NCI-H1436 treated with DMSO at 0.1 percent for 48 hours (cell line): ENCODE measurements at regions not wholly inside any gene's neighbourhood (a gene's known extent, or its start where the extent isn't known, plus 50 kb on each side); places are given as distances from the start of the nearest gene placed in this dataset.
"Not testable (repeated sequence)": the region's sequence is repeated elsewhere in the genome, so short reads cannot be mapped to it uniquely, and the experiment has no call there.

ENCODE experiments used
- DNase-seq: peaks from one replicate; lab custom pipeline; 2025; lab: John Stamatoyannopoulos, UW

DNA sequence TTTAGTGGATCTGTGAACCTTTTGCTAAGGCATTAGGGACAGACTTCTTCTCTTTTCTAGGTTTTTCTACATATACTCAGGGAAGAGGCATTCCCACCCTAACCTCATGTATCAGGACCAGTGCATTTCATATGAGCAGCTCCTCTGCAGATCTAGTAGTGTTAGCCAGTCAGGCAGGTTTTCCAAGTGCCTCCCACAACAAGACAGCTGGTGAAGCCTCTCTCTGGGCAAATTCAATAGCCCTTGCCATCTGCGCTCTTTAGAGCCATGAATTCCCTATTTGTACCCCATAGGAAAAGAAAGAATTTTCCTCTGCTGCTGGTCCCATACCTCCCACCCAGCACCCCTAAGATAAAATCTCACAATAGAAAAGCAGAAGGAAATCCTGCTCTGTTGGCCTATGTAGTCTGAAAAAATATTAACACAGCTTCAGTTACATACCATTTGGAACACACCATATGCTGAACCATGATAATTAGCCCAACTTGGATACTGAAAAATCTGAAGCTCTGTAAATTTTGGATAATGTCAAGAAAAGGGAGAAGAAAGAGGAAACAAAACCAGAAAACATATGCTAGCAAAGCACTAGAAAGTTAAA, 1354.6 kb upstream of the NRXN1 start:
- no peak for DNase-seq

DNA sequence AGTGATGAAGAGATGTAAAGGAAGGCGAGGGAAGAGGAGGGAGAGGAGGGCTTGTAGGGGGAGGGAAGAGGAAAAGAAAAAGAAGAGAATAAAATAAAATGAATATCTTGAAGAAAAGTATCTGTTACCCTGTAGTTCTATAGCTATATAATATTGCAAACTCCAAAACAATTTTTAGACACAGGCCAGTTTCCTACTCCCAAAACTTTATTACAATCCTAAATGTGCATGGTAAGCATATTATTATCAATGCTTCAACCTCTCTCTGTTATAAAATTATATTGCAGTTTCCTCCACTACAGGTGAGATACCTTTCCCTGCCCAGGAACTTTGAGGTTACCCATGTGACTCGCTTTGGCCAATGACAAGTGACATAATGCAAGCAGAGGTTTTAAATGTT, 1351.6 kb upstream of the NRXN1 start:
- no peak for DNase-seq

DNA sequence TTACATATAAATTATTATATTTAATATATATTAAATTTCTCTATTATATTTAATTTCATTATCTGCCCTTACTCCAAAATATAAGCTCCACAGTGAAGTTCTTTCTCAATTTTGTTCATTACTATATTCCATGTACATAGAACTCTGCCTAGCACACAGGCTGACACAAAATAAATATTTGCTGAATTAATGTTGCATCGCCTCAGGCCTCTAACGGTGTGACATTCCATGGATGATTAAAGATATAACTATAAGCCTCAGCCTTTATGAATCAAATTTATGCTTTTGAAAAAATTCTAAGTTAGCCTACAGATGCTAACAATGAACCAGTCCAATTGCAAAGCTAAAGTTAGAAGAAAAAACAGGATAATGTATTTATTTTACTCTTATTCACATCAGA, 1337.2 kb upstream of the NRXN1 start:
- no peak for DNase-seq

DNA sequence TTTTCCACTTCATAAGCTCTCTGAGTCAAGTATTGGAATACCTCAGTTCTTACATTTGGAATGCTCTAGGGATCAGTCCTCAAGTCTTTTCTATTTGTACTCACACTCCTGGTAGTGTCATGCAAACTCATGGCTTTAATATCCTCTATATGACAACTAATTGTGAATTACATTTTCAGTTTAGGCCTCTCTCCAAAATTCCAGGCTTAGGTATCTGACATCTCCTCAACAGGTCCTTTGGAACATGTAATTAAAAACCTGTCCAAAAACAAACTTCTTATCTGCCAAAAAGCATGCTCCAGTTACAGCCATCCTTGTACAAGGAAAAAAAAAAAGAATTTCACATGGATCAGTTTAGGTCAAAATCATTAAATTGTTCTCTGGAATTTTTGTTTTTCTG, 1336.2 kb upstream of the NRXN1 start:
- DNase-seq, result no peak

DNA sequence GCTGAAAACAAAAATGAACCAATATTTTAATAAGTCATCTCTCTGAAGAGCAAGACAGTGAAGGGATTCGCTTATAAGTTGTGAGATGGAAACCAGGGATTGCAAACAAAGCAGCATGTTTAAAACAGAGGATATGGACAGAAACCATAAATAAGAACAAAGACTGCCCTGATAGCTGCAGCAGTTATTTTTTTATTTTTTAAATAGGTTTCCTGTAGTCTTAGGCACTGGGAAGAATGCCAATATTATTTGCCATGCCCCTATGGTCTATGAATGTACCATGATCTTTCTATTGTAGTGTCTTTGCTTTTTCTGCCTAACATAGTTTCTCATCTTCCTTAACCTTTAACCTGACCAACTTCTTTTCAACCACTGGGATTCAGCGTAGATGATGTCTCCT, 1334.0 kb upstream of the NRXN1 start:
- no peak for DNase-seq

DNA sequence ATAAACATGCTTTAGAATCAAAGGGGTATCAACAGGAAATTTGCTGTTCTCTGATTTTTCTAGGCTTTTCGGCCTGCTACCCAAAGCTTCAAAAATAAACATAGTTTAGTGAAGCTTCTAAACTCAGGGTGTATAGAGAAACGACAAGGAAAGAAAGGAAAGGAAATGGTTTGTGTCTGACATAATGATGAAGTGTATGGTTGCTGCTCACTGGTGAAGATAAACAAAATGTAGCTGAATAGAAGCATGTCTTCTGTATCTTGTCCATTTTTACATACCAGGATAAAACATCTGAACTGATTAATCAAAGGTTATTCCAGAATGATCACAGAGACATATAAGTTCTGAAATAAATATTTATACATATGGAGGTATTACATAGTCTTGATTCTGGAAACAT, 1324.6 kb upstream of the NRXN1 start:
- DNase-seq, result no peak

DNA sequence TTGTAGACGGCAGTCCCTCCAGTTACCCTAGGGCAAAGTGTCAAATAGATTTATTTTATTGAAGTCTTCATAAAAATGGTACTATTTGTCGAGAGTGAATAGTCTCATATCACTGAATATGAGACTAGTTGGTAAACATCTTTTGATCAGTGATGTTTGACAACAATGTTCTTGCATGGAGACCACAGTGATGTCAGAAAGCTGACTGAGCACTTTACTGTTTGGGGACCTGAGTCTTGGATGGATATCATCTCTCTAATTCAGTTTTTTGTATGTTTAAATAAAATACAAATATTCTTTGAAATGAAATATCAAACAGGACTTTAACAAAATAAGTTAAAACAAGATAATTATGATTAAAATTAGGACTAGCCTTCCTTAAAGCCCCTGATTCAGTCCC, 1315.4 kb upstream of the NRXN1 start:
- DNase-seq, result no peak

DNA sequence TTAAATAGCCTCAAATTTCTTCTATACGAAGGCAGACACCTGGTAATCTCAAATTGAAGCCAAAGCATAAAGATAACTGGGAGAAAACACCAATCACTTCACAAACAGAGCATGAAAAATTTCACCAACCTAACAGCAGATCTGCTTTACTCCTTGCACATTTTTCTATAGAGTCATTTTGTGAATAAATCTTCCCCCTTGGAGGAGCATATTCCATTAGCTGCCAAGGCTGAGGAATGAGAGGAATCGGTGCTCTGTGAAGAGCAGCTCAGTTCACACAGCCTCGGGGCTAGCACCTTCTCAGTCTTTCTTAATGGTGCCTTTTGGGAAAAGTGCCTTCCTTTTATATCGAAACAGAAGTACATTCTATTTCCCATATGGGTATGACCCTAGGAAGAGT, 1313.7 kb upstream of the NRXN1 start:
- no peak for DNase-seq

DNA sequence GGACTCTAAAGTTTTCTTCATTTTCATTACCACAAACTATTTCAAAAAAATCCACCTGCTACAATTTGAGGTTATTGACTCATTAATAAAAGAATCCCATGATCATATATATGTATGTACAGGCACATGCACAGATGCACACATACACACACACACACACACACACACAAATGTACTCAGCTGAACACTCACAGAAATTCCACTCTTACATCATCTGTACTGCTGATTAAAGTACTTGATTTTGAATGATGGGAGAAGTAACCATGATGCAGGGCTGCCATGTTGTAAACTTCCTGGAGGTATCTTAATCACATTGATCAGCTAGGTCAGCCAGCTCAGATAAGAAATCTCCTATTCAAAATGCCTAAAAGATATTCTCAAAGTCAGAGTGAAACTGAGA, 1313.2 kb upstream of the NRXN1 start:
- no peak for DNase-seq

DNA sequence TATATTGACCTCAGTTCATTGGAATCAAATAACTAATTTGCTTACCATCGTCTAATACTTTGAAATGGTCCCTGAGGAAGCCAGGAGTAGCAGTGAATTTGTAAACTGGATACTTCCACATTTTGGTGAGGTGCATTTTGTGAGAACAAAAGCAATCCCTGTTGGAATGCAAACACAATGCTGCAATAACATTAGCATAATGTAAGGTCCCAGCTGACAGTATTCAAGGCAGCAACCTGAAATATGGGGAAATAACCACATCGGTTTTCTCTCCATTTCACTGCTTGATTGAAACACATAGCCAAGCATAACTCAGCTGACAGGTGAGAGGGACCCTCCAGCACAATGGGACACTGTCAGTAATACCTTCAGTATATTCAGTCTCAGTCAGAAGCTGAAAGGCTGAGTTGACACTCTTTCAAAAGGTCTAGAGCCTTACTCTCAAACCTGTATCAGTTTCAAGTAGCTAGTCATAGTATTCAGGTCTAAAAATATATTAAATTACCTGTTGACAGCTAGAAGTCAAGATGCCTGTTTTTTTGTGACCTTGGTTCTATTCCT, 1311.9 kb upstream of the NRXN1 start:
- no peak for DNase-seq

DNA sequence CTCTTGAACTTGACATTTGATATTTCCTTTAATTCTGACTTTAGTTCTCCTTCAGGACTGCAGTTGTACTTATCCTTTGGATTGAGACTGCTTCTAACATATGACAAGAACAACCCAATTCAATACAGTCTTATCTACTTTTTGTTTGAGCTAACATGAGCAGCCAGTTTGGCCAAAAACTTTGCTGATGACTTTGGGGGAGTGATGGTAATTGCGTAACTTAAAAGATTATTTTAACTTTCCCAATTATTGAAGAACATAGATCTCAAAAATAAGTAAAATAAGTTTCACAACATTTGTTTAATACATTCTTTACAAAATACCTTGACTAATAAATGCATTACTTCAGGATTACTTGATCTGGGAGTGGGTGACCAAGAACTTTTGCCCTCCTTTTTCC, 1311.1 kb upstream of the NRXN1 start:
- DNase-seq, result no peak

DNA sequence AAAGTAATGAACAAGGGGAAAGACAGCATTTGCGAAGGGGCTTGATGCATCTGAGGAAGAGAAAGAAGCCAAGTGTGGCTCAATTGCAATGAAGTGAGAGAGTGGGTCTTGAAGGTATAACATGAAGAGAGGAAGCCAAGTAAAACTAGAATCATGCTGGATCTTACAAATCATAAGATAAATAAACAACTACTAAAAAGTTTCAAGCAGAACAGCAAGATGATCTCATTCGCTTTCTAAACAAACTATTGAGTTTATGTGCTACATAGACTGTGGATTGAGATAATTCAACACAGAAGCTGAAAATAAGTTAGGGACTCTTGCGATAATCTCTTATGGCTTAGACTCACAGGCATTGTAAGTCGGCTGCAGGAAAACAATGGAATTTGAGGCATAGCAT, 1310.5 kb upstream of the NRXN1 start:
- DNase-seq, result no peak

DNA sequence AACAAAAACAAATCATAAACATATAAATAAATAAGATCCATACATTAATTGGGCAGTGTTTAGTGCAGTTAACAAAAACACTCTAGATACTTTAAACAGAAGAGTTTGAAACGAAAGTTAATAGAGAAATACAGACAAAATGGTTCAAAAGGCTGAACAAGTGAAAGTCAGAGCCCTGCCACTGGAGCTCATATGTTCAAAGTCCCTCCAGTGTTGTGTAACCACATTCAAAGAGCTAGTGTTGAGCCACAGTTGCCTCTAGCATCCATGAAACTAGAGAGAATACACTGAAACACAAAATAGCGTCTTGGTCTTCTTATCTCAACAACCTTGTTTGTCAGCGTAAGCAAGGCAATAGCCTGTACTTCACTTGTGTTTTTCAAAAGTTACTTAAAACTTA, 1309.8 kb upstream of the NRXN1 start:
- no peak for DNase-seq

DNA sequence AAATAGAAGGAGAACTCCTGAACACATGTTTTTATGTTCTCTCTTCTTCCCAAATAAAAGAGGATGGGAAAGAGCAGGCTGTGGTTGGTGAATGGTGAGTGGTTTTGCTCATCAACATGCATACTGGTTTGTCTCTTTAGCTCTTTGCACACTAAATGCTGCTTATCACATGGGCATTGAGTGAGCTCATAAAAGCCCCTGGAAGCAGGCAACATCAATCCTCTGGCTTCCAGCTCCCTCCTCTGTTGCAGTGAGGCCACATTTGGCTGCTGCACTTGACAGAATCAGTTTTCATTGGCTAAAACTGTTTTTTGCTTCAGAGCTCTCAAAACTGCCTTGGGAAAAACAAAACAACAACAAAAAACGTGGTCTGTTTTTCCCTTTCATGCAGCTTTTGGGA, 1308.2 kb upstream of the NRXN1 start:
- DNase-seq, result no peak

DNA sequence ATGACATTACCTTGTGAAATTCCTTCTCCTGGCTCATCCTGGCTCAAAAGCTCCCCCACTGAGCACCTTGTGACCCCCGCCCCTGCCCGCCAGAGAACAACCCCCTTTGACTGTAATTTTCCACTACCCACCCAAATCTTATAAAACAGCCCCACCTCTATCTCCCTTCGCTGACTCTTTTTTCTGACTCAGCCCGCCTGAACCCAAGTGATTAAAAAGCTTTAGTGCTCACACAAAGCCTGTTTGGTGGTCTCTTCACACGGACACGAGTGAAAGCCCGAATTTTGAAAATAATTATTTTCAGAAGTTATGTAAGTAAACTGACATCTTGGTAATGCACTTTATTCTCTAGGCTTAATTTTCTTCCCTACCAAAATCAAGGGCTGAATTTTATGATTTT, 1305.9 kb upstream of the NRXN1 start:
- DNase-seq, result not testable (repeated sequence)

DNA sequence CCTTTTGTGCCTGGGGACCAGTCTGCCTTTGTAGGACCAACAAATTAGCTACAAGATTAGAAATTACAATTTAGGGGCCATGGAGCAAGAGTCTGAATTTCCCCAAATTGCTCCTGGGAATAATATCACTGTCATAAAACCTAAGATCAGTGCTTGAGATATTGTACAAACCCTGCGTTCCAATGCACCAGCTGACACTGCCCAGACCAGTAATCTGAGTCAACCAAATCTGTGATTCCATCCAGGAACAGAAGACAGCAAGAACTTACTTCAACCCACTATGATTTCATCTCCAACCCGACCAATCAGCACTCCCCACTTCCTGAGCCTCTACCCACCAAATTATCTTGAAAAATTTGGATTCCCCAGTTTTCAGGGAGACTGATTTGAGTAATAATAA, 1305.0 kb upstream of the NRXN1 start:
- DNase-seq, result no peak

DNA sequence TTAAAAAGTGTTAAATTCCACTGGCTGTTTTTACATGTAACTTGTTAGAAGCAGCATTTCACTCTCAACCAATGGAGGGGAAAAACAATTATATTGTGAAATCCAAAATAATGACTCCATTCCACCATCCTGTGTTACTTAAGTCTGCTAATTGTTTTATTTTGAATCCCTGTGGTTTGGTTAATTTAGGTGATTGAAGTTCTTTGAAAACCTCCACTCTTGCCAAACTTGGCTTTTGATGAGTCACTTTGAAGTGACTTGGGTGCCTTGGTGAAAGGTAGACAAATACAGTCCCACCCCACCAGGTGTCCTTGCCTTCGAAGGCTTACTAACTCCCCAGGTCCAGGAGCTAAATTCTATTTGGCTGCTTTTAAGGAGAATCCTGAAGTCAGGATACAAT, 1303.8 kb upstream of the NRXN1 start:
- no peak for DNase-seq

DNA sequence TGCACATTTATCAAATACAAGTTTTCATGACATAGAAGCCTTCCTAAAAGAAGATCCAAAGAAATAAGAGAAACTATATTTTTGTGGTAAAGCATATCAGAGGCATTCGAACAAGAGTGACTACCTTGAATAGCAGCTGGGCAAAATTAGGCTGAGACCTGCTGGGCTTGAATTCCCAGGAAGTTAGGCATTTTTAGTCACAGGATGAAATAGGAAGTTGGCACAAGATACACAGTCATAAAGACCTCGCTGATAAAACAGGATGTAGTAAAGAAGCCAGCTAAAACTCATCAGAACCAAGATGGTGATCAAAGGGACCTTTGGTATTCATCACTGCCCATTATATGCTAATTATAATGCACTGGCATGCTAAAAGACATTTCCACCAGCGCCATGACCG, 1302.3 kb upstream of the NRXN1 start:
- DNase-seq, result no peak

DNA sequence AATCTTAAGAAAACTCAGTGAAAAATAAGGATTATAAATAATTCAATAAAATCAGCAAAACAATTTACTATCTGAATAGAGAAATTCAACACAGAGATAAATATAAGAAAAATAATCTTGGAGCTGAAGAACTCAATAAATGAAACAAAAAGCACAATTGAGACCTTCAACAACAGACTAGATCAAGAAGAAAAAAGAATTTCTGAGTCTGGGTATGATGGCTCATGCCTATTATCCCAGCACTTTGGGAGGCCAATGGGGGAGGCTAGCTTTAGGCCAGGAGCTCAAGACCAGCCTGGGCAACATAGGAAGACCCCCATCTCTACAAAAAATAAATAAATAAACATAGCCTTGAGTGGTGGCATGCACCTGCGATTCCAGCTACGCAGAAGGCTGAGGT, 1295.7 kb upstream of the NRXN1 start:
- DNase-seq, result no peak

DNA sequence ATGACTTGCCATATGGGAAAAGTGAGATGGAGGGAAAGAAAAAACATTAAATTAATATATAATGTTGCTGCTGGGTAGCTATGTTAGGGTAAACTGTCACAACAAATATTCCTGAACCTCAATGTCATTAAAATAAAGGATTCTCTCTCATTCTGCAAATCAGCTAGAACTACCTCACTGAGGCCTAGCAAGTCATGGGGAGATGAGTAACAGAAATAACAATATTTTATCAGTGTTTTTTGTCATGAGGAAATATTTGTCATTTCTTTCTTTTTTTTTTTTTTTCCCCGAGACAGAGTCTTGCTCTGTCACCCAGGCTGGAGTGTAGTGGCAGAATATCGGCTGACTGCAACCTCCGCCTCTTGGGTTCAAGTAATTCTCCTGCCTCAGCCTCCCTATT, 1282.3 kb upstream of the NRXN1 start:
- DNase-seq, result no peak

DNA sequence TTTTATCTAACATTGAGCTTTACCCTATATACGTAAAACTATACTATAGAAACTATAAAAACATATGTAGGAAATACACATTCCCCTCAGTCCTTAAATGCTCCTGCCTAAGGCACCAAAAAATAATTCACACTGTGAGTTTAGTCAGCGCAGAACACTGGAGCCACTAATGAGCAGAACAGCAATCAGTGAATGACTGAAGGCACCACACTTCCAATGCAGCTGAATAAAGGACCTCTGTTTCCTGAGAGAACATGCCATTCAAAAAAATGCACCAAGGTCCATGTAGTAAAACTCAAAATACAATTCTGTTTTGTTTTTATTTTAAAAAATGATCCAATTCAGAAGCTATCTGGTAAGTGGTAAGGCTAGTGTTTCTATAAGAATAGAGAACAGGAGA, 1280.6 kb upstream of the NRXN1 start:
- DNase-seq, result no peak

DNA sequence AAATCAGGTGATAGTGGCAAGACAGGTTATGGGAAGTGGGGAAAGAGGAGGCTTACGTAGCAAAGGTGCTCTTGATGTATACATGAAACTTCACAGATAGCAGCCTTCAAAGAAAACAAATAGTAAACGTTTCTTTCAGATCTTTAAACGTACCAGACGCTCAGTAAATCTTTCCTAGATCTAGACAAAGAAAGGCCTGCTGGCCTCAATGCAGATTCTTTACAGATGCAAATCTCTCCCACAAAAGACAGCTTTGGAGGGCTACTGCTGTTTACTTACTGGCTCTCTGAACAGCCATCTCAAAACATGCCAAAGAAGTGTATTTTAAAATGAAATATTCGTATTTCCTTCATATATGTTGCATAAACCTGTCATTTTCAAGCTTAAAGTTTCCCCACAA, 1279.9 kb upstream of the NRXN1 start:
- DNase-seq, result no peak

DNA sequence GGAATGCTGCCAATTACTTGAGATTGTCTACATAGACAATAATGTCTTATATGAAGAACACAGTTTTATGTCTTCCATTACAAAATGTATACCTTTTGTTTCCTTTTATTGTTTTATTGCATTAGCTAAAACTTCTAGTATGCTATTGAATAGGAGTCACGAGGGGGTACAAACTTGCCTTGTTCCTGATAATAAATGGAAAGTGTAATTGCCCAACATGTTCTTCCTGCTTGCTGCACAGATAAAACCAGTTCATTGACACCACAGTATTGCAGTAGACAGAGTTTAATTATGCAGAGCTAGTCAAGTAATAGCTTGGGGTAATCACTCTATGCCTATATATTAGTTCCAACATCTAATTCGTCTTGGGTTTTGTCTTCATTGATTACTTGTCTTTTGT, 1276.2 kb upstream of the NRXN1 start:
- no peak for DNase-seq

DNA sequence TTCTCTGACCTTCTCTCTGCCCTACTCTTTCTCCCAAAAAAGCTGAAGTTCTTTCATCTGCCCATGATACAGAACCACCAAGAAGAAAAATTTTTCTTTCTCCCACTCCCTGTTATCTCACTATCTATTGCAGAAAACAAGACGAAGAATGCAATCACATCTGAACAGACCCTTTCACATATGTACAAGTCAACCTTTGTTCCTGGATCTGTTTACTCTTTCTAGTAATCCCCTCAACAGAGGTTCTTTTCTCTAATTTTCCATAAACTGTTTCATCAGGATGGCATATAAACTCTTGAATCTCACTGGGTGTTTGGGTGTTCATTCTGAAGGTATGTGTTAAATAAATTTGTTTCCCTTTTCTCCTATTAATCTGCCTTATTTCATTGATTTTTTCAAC, 1262.7 kb upstream of the NRXN1 start:
- no peak for DNase-seq

DNA sequence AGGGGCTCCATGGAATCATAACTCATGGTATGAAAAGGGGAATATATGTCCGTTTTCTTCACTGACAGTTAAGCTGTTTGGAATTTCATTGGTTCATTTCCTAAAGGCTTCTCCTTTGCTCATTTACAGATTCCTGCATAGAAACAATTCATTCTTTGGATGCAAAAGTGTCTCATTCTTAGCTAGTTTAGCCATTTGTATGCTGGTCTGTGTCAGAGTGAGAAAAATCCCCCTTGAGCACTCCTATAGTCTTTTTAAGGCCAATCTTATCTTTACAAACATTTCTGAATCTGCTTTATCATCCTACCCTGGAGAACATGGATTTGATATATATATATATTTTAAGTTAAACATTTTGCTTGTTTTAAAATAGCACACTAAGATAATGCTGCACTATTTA, 1260.9 kb upstream of the NRXN1 start:
- DNase-seq, result no peak
